ENCODE measurements at regions not wholly inside any gene's neighbourhood (a gene's known extent, or its start where the extent isn't known, plus 50 kb on each side); places are given as distances from the start of the nearest gene placed in this dataset.

- DNase-seq (ENCODE audit: low read depth, low spot score) = no peak
These were observed 63.6 kb upstream of the CTTNBP2NL start for GRCh38 chr1:112332176-112333150.

GRCh38 chr1:112335351-112335750, 60.7 kb upstream of the CTTNBP2NL start:
- H3K4me3 ChIP-seq (ENCODE audit: low read length) = no peak overlapping the region
- DNase-seq (ENCODE audit: low read depth, low spot score) = no peak

More at GRCh38 chr1:112332176-112333150, 63.6 kb upstream of the CTTNBP2NL start:
- H3K4me3 ChIP-seq (ENCODE audit: low read length) = no peak overlapping the region

- DNase-seq (ENCODE audit: low read depth, low spot score) = no peak
- peak overlapping the region; percentile 22; the same call in 1 of the 2 replicates for H3K4me3 ChIP-seq (ENCODE audit: low read length)
These were observed 58.9 kb upstream of the CTTNBP2NL start for GRCh38 chr1:112337028-112337531.

GRCh38 chr1:112341986-112342385, 54.0 kb upstream of the CTTNBP2NL start:
- H3K4me3 ChIP-seq (ENCODE audit: low read length) = no peak overlapping the region
- no peak for DNase-seq (ENCODE audit: low read depth, low spot score)

- H3K4me3 ChIP-seq (ENCODE audit: low read length) = no peak overlapping the region
- DNase-seq (ENCODE audit: low read depth, low spot score) = no peak
These were observed 53.5 kb upstream of the CTTNBP2NL start for GRCh38 chr1:112342558-112342957.

GRCh38 chr1:112344754-112345423, 51.1 kb upstream of the CTTNBP2NL start:
- H3K4me3 ChIP-seq (ENCODE audit: low read length) = peak overlapping the region; percentile 5; the same call in 1 of the 2 replicates
- peak; percentile 92 for DNase-seq (ENCODE audit: low read depth, low spot score)
